GM23338 (cell line): ENCODE measurements at regions not wholly inside any gene's neighbourhood (a gene's known extent, or its start where the extent isn't known, plus 50 kb on each side); places are given as distances from the start of the nearest gene placed in this dataset.

Experiments used
- EZH2 ChIP-seq: fragments of 200-600 bp; sonication (generic); IDR thresholded peaks from one replicate; pipeline ENCODE4 v1.8.0; 2017; ENCODE audit warnings: antibody characterized with exemption, mild to moderate bottlenecking, low read depth; ENCODE audit not compliant: unreplicated experiment
- EZH2phosphoT487 ChIP-seq: fragments of 200-600 bp; sonication (generic); IDR thresholded peaks from one replicate; pipeline ENCODE4 v1.8.1; 2018; ENCODE audit warnings: antibody characterized with exemption; ENCODE audit not compliant: unreplicated experiment
- JUNB ChIP-seq: IDR thresholded peaks from one replicate; pipeline ENCODE4 v1.6.1; 2016; ENCODE audit warnings: antibody characterized with exemption; ENCODE audit not compliant: unreplicated experiment
- NANOG ChIP-seq: IDR thresholded peaks from 2 replicates; pipeline ENCODE4 v1.6.1; 2016; ENCODE audit warnings: antibody characterized with exemption, borderline replicate concordance
- POLR2AphosphoS5 ChIP-seq: IDR thresholded peaks from 2 replicates; pipeline ENCODE4 v1.6.1; 2016; ENCODE audit warnings: antibody characterized with exemption, low read depth
- ZNF114 ChIP-seq: fragments of 250-450 bp; sonication (Bioruptor Pico); IDR thresholded peaks from 2 replicates; pipeline ENCODE4 v1.5.0; 2020; ENCODE audit warnings: mild to moderate bottlenecking, moderate library complexity
- TF ChIP-seq, protein P1 (sequence below), 2 experiments: fragments of 200-600 bp in 1 of 2; sonication (generic) in 1 of 2; conservative IDR thresholded peaks; 2 replicates each; pipeline versions ENCODE4 v1.5.1 to v1.6.1; 2016 to 2017; ENCODE audit warnings: antibody characterized with exemption in 2 of 2, low read depth in 2 of 2, mild to moderate bottlenecking in 2 of 2, moderate library complexity in 1 of 2
- TF ChIP-seq, protein P2 (sequence below): fragments of 250-450 bp; sonication (Bioruptor Pico); IDR thresholded peaks from 2 replicates; pipeline ENCODE4 v1.5.0; 2020; ENCODE audit warnings: mild to moderate bottlenecking, moderate library complexity
- TF ChIP-seq, protein P3 (sequence below): IDR thresholded peaks from one replicate; pipeline ENCODE4 v1.6.1; 2018; ENCODE audit warnings: antibody characterized with exemption; ENCODE audit not compliant: unreplicated experiment

DNA sequence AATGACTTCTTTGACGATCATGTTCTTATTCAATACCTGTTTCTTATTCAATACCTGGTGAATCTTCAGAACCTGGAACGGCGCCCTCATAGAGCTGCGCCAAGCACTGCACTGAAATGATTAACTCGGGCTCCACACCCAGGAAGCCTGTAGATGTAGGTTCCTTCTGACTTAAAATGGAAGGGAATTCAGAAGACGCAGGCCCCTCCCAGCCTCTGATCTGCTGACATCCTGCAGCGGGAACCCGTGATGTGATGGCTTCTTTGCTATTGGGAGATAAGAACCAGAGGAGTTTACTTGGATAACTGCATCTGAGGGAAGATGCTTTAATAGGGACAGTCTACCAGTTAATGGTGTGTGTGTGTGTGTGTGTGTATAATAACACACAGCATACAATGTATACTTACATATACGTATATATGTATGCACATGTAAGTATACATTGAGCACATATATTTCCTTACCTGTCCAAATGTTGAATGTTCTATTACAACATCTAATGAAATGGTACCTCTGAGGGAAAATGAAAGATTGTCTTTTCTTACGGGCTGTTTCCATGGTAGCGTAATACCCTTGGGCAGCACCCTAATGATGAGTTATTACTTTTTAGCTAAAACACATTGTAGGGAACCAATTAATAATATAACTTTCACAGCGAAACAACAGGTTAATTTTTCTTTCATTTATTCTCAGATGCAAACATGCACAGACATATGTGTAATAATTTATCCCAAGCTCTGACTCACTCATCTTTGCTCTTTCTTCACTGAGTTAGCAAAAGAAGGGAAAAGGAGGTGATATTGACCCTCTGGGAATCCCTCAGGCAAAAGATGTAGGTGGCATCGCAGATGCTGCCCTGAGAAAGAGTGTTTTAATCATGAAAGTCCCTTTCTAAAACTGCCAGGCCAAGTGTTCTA, 379.8 kb downstream of the SIPA1L2 start:
- TF ChIP-seq, protein P1, sequence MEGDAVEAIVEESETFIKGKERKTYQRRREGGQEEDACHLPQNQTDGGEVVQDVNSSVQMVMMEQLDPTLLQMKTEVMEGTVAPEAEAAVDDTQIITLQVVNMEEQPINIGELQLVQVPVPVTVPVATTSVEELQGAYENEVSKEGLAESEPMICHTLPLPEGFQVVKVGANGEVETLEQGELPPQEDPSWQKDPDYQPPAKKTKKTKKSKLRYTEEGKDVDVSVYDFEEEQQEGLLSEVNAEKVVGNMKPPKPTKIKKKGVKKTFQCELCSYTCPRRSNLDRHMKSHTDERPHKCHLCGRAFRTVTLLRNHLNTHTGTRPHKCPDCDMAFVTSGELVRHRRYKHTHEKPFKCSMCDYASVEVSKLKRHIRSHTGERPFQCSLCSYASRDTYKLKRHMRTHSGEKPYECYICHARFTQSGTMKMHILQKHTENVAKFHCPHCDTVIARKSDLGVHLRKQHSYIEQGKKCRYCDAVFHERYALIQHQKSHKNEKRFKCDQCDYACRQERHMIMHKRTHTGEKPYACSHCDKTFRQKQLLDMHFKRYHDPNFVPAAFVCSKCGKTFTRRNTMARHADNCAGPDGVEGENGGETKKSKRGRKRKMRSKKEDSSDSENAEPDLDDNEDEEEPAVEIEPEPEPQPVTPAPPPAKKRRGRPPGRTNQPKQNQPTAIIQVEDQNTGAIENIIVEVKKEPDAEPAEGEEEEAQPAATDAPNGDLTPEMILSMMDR (conservative IDR thresholded peaks at IDR 0.05; ENCODE audit: low read depth in 2 of 2): peak; percentile 16 to 20; a peak in 2 of 4 replicates
- TF ChIP-seq NANOG: no peak
- no peak for TF ChIP-seq EZH2
- TF ChIP-seq EZH2phosphoT487: no peak
- no peak for TF ChIP-seq JUNB
- TF ChIP-seq, protein P2, sequence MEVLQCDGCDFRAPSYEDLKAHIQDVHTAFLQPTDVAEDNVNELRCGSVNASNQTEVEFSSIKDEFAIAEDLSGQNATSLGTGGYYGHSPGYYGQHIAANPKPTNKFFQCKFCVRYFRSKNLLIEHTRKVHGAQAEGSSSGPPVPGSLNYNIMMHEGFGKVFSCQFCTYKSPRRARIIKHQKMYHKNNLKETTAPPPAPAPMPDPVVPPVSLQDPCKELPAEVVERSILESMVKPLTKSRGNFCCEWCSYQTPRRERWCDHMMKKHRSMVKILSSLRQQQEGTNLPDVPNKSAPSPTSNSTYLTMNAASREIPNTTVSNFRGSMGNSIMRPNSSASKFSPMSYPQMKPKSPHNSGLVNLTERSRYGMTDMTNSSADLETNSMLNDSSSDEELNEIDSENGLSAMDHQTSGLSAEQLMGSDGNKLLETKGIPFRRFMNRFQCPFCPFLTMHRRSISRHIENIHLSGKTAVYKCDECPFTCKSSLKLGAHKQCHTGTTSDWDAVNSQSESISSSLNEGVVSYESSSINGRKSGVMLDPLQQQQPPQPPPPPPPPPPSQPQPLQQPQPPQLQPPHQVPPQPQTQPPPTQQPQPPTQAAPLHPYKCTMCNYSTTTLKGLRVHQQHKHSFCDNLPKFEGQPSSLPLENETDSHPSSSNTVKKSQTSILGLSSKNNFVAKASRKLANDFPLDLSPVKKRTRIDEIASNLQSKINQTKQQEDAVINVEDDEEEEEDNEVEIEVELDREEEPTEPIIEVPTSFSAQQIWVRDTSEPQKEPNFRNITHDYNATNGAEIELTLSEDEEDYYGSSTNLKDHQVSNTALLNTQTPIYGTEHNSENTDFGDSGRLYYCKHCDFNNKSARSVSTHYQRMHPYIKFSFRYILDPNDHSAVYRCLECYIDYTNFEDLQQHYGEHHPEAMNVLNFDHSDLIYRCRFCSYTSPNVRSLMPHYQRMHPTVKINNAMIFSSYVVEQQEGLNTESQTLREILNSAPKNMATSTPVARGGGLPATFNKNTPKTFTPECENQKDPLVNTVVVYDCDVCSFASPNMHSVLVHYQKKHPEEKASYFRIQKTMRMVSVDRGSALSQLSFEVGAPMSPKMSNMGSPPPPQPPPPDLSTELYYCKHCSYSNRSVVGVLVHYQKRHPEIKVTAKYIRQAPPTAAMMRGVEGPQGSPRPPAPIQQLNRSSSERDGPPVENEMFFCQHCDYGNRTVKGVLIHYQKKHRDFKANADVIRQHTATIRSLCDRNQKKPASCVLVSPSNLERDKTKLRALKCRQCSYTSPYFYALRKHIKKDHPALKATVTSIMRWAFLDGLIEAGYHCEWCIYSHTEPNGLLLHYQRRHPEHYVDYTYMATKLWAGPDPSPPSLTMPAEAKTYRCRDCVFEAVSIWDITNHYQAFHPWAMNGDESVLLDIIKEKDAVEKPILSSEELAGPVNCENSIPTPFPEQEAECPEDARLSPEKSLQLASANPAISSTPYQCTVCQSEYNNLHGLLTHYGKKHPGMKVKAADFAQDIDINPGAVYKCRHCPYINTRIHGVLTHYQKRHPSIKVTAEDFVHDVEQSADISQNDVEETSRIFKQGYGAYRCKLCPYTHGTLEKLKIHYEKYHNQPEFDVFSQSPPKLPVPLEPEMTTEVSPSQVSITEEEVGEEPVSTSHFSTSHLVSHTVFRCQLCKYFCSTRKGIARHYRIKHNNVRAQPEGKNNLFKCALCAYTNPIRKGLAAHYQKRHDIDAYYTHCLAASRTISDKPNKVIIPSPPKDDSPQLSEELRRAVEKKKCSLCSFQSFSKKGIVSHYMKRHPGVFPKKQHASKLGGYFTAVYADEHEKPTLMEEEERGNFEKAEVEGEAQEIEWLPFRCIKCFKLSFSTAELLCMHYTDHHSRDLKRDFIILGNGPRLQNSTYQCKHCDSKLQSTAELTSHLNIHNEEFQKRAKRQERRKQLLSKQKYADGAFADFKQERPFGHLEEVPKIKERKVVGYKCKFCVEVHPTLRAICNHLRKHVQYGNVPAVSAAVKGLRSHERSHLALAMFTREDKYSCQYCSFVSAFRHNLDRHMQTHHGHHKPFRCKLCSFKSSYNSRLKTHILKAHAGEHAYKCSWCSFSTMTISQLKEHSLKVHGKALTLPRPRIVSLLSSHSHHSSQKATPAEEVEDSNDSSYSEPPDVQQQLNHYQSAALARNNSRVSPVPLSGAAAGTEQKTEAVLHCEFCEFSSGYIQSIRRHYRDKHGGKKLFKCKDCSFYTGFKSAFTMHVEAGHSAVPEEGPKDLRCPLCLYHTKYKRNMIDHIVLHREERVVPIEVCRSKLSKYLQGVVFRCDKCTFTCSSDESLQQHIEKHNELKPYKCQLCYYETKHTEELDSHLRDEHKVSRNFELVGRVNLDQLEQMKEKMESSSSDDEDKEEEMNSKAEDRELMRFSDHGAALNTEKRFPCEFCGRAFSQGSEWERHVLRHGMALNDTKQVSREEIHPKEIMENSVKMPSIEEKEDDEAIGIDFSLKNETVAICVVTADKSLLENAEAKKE (CRISPR knock-in tag): no peak
- no peak for TF ChIP-seq POLR2AphosphoS5
- no peak for TF ChIP-seq ZNF114 (CRISPR knock-in tag)
- TF ChIP-seq, protein P3, sequence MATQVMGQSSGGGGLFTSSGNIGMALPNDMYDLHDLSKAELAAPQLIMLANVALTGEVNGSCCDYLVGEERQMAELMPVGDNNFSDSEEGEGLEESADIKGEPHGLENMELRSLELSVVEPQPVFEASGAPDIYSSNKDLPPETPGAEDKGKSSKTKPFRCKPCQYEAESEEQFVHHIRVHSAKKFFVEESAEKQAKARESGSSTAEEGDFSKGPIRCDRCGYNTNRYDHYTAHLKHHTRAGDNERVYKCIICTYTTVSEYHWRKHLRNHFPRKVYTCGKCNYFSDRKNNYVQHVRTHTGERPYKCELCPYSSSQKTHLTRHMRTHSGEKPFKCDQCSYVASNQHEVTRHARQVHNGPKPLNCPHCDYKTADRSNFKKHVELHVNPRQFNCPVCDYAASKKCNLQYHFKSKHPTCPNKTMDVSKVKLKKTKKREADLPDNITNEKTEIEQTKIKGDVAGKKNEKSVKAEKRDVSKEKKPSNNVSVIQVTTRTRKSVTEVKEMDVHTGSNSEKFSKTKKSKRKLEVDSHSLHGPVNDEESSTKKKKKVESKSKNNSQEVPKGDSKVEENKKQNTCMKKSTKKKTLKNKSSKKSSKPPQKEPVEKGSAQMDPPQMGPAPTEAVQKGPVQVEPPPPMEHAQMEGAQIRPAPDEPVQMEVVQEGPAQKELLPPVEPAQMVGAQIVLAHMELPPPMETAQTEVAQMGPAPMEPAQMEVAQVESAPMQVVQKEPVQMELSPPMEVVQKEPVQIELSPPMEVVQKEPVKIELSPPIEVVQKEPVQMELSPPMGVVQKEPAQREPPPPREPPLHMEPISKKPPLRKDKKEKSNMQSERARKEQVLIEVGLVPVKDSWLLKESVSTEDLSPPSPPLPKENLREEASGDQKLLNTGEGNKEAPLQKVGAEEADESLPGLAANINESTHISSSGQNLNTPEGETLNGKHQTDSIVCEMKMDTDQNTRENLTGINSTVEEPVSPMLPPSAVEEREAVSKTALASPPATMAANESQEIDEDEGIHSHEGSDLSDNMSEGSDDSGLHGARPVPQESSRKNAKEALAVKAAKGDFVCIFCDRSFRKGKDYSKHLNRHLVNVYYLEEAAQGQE: no peak
